Liver (tissue), 3 donors: ENCODE measurements at regions not wholly inside any gene's neighbourhood (a gene's known extent, or its start where the extent isn't known, plus 50 kb on each side); places are given as distances from the start of the nearest gene placed in this dataset.

ENCODE experiments used
- CTCF ChIP-seq: fragments of 150-350 bp; IDR thresholded peaks from 2 replicates; pipeline ENCODE4 v1.5.1; 2017; ENCODE audit warnings: improper control_type of control experiment, low read depth, low read length; ENCODE audit not compliant: missing input control
- EGR1 ChIP-seq, 2 donors: IDR thresholded peaks; 2 replicates each; pipeline ENCODE4 v1.6.1; 2016 to 2018; ENCODE audit warnings: antibody characterized with exemption in 2 of 2, low read depth in 2 of 2
- GABPA ChIP-seq, 2 donors: IDR thresholded peaks in 1 of 2; conservative IDR thresholded peaks in 1 of 2; 2 replicates each; pipeline ENCODE4 v1.6.1; 2016; ENCODE audit warnings: antibody characterized with exemption in 2 of 2, mild to moderate bottlenecking in 1 of 2, moderate library complexity in 1 of 2
- JUND ChIP-seq, 2 donors: IDR thresholded peaks; 2 replicates each; pipeline ENCODE4 v1.6.1; 2016; ENCODE audit warnings: antibody characterized with exemption in 2 of 2
- MAX ChIP-seq: IDR thresholded peaks from 2 replicates; pipeline ENCODE4 v1.6.1; 2016; ENCODE audit warnings: antibody characterized with exemption
- RAD21 ChIP-seq, 2 donors: IDR thresholded peaks; 2 replicates each; pipeline ENCODE4 v1.6.1; 2016; ENCODE audit warnings: antibody characterized with exemption in 2 of 2, mild to moderate bottlenecking in 2 of 2
- REST ChIP-seq: IDR thresholded peaks from 2 replicates; pipeline ENCODE4 v1.6.1; 2016; ENCODE audit warnings: antibody characterized with exemption, mild to moderate bottlenecking
- SP1 ChIP-seq: IDR thresholded peaks from 2 replicates; pipeline ENCODE4 v1.6.1; 2018; ENCODE audit warnings: antibody characterized with exemption, mild to moderate bottlenecking
- YY1 ChIP-seq: IDR thresholded peaks from 2 replicates; pipeline ENCODE4 v1.6.1; 2016; ENCODE audit warnings: antibody characterized with exemption, mild to moderate bottlenecking
- ZBTB33 ChIP-seq: IDR thresholded peaks from 2 replicates; pipeline ENCODE4 v1.6.1; 2016; ENCODE audit warnings: antibody characterized with exemption
- TF ChIP-seq, protein P1 (sequence below): IDR thresholded peaks from 2 replicates; pipeline ENCODE4 v1.6.1; 2016; ENCODE audit warnings: antibody characterized with exemption
- donor health status: healthy.
- donor health status: healthy.

DNA sequence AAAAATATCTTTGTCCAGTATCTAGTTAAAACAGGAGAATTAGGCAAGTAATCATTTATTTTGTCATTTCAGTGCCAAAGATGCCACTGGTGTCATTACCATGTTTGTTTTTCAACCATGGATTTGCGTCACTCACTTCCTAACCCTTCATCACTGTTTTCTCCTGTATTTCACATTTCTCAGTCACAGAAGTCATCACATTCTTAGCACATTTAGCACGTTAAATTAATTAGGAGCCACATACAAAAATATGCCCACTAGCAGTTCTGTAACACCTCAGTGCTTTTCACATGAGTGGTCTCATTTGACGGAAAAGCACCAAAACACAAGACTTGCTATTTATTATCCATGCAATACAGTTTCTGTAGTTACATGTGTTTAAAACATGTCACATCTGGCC is 546.0 kb downstream of the METTL15 start:
- TF ChIP-seq, protein P1, sequence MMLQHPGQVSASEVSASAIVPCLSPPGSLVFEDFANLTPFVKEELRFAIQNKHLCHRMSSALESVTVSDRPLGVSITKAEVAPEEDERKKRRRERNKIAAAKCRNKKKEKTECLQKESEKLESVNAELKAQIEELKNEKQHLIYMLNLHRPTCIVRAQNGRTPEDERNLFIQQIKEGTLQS = no peak
- TF ChIP-seq CTCF (no peak), SP1 (no peak), MAX (no peak), RAD21 (IDR thresholded peaks at IDR 0.05) (no peak), REST (no peak), ZBTB33 (no peak), YY1 (no peak), JUND (IDR thresholded peaks at IDR 0.05) (no peak), GABPA (IDR thresholded peaks at IDR 0.05 in 1 of 2, conservative IDR thresholded peaks at IDR 0.05 in 1 of 2) (no peak), EGR1 (IDR thresholded peaks at IDR 0.05; ENCODE audit: low read depth in 2 of 2) (no peak)
